ENCODE measurements at regions not wholly inside any gene's neighbourhood (a gene's known extent, or its start where the extent isn't known, plus 50 kb on each side); places are given as distances from the start of the nearest gene placed in this dataset.

- TF ChIP-seq POLR2A (IDR thresholded peaks at IDR 0.05) (no peak), CTCF (IDR thresholded peaks at IDR 0.05) (no peak)
These were observed 576.7 kb downstream of the ALG10 start for GRCh38 chr12:34598851-34599529.

Measured in heart left ventricle (tissue), 13 donors.